Prostate gland (tissue), 2 donors: ENCODE measurements at regions not wholly inside any gene's neighbourhood (a gene's known extent, or its start where the extent isn't known, plus 50 kb on each side); places are given as distances from the start of the nearest gene placed in this dataset.

ENCODE experiments used
- DNase-seq: peaks from one replicate; pipeline ENCODE4 v3.0.0-alpha.2; 2019; ENCODE audit warnings: low spot score
- H3K27ac ChIP-seq, 2 donors: fragments of 200-600 bp; sonication (generic); 2 replicates each; pipeline ENCODE4 v1.5.1; 2017 to 2019
- H3K27me3 ChIP-seq: fragments of 200-600 bp; sonication (generic); replicated peaks from 2 replicates; pipeline ENCODE4 v1.5.1; 2019; ENCODE audit not compliant: insufficient read depth
- H3K36me3 ChIP-seq, 2 donors: fragments of 200-600 bp; sonication (generic); 1 replicate in 1 of 2; 2 replicates in 1 of 2; pipeline versions ENCODE4 v1.5.1 to v1.8.1; 2017 to 2019
- H3K4me1 ChIP-seq: fragments of 200-600 bp; sonication (generic); replicated peaks from 2 replicates; pipeline ENCODE4 v1.5.1; 2019
- H3K4me3 ChIP-seq, 2 donors: fragments of 200-600 bp; sonication (generic); 2 replicates each; pipeline ENCODE4 v1.5.1; 2017 to 2019
- H3K9me3 ChIP-seq: fragments of 200-600 bp; sonication (generic); 2 replicates; pipeline ENCODE4 v1.5.1; 2017
- CTCF ChIP-seq, 4 experiments: fragments of 200-600 bp in 2 of 4; fragments of 450-650 bp in 2 of 4; sonication (generic) in 2 of 4; IDR thresholded peaks; 1 replicate in 3 of 4; 2 replicates in 1 of 4; pipeline ENCODE4 v1.5.1; 2016 to 2019; ENCODE audit warnings: antibody characterized with exemption in 4 of 4, mild to moderate bottlenecking in 2 of 4, moderate library complexity in 2 of 4
- POLR2A ChIP-seq: fragments of 450-650 bp; IDR thresholded peaks from one replicate; pipeline ENCODE4 v1.6.1; 2016; ENCODE audit warnings: antibody characterized with exemption, mild to moderate bottlenecking
- POLR2AphosphoS5 ChIP-seq: sonication (generic); formaldehyde crosslinking; IDR thresholded peaks from one replicate; pipeline ENCODE4 v1.6.1; 2017; ENCODE audit warnings: antibody characterized with exemption
- WGBS: methylation state at CpG from one replicate; pipeline ENCODE4 v1.1.5; 2018; 5-methylcytosine and 5-hydroxymethylcytosine counted together
- intact Hi-C: fragments of 100-400 bp; cut with DNase I; formaldehyde crosslinking; loops from one replicate; pipeline ENCODE4 v1.14.2; 2022

- no peaks in the 10 kb centered on the region for H3K36me3 ChIP-seq
- DNase-seq, result no peak
- no peak overlapping the region for H3K27ac ChIP-seq
- no peak overlapping the region for H3K4me3 ChIP-seq
- TF ChIP-seq CTCF (IDR thresholded peaks at IDR 0.05) (no peak), POLR2A (no peak), POLR2AphosphoS5 (no peak)
- intact Hi-C loops, result no loop called here
- H3K4me1 ChIP-seq, result no peaks in the 10 kb centered on the region
- no peaks in the 10 kb centered on the region for H3K27me3 ChIP-seq
- H3K9me3 ChIP-seq, result no peaks in the 10 kb centered on the region
- WGBS, result 97% methylated on average over 4 of the region's 4 CpGs
Measured at GRCh38 chr3:107882261-107882660, 208.6 kb downstream of the CD47 start.

- Histone ChIP-seq H3K27me3 (no peaks in the 10 kb centered on the region), H3K27ac (no peak overlapping the region), H3K4me1 (no peaks in the 10 kb centered on the region), H3K4me3 (no peak overlapping the region), H3K9me3 (no peaks in the 10 kb centered on the region), H3K36me3 (no peaks in the 10 kb centered on the region)
- WGBS, result 77% methylated on average over 4 of the region's 4 CpGs
- TF ChIP-seq POLR2A (no peak), CTCF (IDR thresholded peaks at IDR 0.05) (no peak), POLR2AphosphoS5 (no peak)
- intact Hi-C loops, result no loop called here
- no peak for DNase-seq
Measured at GRCh38 chr3:107881509-107881908, 209.3 kb downstream of the CD47 start.

- H3K36me3 ChIP-seq, result no peaks in the 10 kb centered on the region
- H3K4me3 ChIP-seq, result no peak overlapping the region
- no peak for DNase-seq
- H3K9me3 ChIP-seq, result no peaks in the 10 kb centered on the region
- WGBS, result 90% methylated on average over 4 of the region's 4 CpGs
- H3K4me1 ChIP-seq, result no peaks in the 10 kb centered on the region
- intact Hi-C loops, result no loop called here
- H3K27ac ChIP-seq, result no peak overlapping the region
- H3K27me3 ChIP-seq, result no peaks in the 10 kb centered on the region
- TF ChIP-seq POLR2AphosphoS5, result no peak
- no peak for TF ChIP-seq CTCF (IDR thresholded peaks at IDR 0.05)
- no peak for TF ChIP-seq POLR2A
Measured at GRCh38 chr3:107880702-107881101, 210.1 kb downstream of the CD47 start.

- Histone ChIP-seq H3K36me3 (no peaks in the 10 kb centered on the region), H3K27me3 (no peaks in the 10 kb centered on the region), H3K4me3 (no peak overlapping the region), H3K9me3 (no peaks in the 10 kb centered on the region), H3K27ac (no peak overlapping the region), H3K4me1 (no peaks in the 10 kb centered on the region)
- intact Hi-C loops, result no loop called here
- no peak for DNase-seq
- 89% methylated on average over 6 of the region's 6 CpGs for WGBS
- no peak for TF ChIP-seq POLR2AphosphoS5
- no peak for TF ChIP-seq POLR2A
- TF ChIP-seq CTCF (IDR thresholded peaks at IDR 0.05), result no peak
Measured at GRCh38 chr3:107877936-107878335, 212.9 kb downstream of the CD47 start.

- Histone ChIP-seq H3K4me3 (no peak overlapping the region), H3K9me3 (no peaks in the 10 kb centered on the region), H3K36me3 (no peaks in the 10 kb centered on the region), H3K4me1 (no peaks in the 10 kb centered on the region), H3K27me3 (no peaks in the 10 kb centered on the region), H3K27ac (no peak overlapping the region)
- intact Hi-C loops, result no loop called here
- DNase-seq, result no peak
- 66% methylated on average over 2 of the region's 2 CpGs for whole genome bisulfite sequencing
- TF ChIP-seq CTCF (IDR thresholded peaks at IDR 0.05) (no peak), POLR2A (no peak), POLR2AphosphoS5 (no peak)
Measured at GRCh38 chr3:107870943-107871638, 219.7 kb downstream of the CD47 start.
